ENCODE measurements at regions not wholly inside any gene's neighbourhood (a gene's known extent, or its start where the extent isn't known, plus 50 kb on each side); places are given as distances from the start of the nearest gene placed in this dataset.

DNA sequence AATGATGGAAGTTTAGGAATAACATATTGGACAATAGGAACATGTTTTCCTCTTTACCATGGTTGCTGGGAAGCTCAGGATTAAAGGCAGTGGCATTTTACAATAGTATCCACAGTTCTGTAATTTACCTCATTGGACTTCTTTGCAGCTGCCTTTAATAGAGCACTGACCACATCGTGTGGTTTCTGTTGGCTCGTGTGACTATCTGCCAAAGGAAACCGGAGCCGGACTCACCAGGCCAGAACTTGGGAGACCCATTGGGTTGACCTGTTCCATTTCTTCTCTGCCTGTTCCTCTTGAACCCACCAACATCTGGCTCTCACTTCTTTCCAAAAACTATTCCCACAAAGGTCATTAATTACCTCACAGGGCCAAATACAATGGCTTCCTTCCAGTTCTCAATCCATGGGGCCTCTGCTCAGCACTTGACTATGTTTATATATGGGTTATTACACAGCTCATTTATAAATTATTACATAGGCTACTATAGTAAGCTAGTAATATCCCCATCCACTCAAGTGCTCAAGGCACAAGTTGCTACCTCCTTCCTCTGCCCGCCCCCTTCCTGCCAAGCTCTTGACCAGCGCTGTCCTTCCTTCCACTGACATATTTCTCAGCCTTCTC lies 121.5 kb upstream of the VASH1 start:
- 66 to 77% (median 73%) methylated on average over 5 to 6 of the region's 6 CpGs for WGBS, 3 donors
- no peak for TF ChIP-seq EP300 (IDR thresholded peaks at IDR 0.05)
- TF ChIP-seq POLR2A (IDR thresholded peaks at IDR 0.05) = no peak
- TF ChIP-seq, protein P1, sequence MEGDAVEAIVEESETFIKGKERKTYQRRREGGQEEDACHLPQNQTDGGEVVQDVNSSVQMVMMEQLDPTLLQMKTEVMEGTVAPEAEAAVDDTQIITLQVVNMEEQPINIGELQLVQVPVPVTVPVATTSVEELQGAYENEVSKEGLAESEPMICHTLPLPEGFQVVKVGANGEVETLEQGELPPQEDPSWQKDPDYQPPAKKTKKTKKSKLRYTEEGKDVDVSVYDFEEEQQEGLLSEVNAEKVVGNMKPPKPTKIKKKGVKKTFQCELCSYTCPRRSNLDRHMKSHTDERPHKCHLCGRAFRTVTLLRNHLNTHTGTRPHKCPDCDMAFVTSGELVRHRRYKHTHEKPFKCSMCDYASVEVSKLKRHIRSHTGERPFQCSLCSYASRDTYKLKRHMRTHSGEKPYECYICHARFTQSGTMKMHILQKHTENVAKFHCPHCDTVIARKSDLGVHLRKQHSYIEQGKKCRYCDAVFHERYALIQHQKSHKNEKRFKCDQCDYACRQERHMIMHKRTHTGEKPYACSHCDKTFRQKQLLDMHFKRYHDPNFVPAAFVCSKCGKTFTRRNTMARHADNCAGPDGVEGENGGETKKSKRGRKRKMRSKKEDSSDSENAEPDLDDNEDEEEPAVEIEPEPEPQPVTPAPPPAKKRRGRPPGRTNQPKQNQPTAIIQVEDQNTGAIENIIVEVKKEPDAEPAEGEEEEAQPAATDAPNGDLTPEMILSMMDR (IDR thresholded peaks at IDR 0.05) = no peak
- DNase-seq = no peak
- no peaks in the 10 kb centered on the region for H3K27me3 ChIP-seq
- H3K4me1 ChIP-seq (ENCODE audit: insufficient read depth) = no peaks in the 10 kb centered on the region
- no peak overlapping the region for H3K27ac ChIP-seq
- H3K9me3 ChIP-seq = no peaks in the 10 kb centered on the region
- intact Hi-C loops (cut with DNase I) = no loop called here
- no peaks in the 10 kb centered on the region for H3K36me3 ChIP-seq
- no peak overlapping the region for H3K4me3 ChIP-seq

DNA sequence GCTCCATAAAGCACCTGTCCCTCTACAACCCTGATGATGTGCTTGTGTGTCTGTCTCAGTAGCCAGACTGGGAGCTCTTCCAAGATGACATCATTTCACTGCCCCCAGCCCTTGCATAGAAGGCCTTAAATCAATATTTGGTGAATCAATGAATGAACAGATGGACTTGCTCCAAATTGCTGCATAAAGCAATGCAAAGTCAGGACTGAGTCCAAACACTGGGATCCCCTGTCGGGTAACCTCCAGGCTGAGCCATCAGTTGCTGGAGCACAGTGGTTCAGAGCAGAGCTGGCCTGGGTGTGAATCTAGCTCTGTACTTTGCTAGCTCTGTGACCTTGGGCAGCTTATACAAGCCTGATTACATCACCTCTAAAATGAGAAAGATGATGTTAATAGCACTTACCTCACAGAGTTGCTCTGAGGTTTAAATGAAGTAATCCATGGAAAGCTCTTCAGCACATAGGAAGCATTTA lies 120.3 kb upstream of the VASH1 start:
- Histone ChIP-seq H3K27ac (no peak overlapping the region), H3K9me3 (no peaks in the 10 kb centered on the region), H3K4me3 (no peak overlapping the region), H3K4me1 (ENCODE audit: insufficient read depth) (no peaks in the 10 kb centered on the region), H3K36me3 (no peaks in the 10 kb centered on the region), H3K27me3 (no peaks in the 10 kb centered on the region)
- intact Hi-C loops (cut with DNase I) = no loop called here
- WGBS, 3 donors = 53 to 75% (median 55%) methylated on average over 1 of the region's 1 CpG
- DNase-seq = no peak
- TF ChIP-seq, protein P1 (IDR thresholded peaks at IDR 0.05) = no peak
- no peak for TF ChIP-seq POLR2A (IDR thresholded peaks at IDR 0.05)

DNA sequence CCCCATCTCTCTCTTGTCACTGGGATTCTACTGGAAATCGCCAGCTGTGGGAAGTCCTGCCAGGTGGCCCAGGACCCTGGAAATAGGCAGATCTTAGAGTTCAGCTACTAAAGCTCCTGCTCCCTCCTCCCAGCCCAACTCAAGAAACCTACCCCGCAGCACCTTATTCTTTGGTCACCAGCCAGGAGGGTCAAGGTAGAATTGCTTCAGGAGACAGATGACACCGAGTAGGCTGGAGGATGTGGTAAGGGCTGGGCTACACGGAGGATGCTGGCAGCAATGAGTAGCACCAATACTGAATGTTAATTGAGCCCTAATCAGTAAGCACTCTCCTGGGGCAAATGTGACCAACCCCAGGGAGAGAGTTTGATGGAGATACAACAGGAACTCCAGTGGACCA lies 119.7 kb upstream of the VASH1 start:
- no peak overlapping the region for H3K4me3 ChIP-seq
- no peak for DNase-seq
- intact Hi-C loops (cut with DNase I) = no loop called here
- no peak for TF ChIP-seq POLR2A (IDR thresholded peaks at IDR 0.05)
- no peak for TF ChIP-seq EP300 (IDR thresholded peaks at IDR 0.05)
- TF ChIP-seq, protein P1 (IDR thresholded peaks at IDR 0.05) = no peak
- 52 to 67% (median 59%) methylated on average over 4 of the region's 4 CpGs for WGBS, 3 donors
- H3K4me1 ChIP-seq (ENCODE audit: insufficient read depth) = no peaks in the 10 kb centered on the region
- no peaks in the 10 kb centered on the region for H3K36me3 ChIP-seq
- H3K27ac ChIP-seq = no peak overlapping the region
- H3K9me3 ChIP-seq = no peaks in the 10 kb centered on the region
- H3K27me3 ChIP-seq = no peaks in the 10 kb centered on the region

DNA sequence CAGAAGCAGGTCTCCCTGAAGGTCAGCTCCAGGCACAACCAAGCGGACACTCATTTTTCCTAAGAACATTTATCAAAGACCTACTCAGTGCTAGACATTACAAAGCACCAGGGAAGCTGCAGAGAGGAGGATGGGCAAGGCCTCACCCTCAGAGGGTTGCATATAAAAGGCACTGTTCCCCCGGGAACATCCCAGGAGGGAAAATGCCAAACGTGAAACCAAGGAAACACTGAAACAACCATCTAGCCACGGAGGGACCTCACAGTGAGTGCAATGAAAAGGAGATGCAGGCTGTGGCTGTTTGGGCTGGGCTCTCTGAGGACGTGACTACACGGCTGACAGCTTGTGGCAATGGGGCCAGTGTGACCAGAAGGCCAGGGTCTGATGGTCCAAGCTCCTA lies 117.4 kb upstream of the VASH1 start:
- intact Hi-C loops (cut with DNase I) = no loop called here
- no peaks in the 10 kb centered on the region for H3K27me3 ChIP-seq
- no peak overlapping the region for H3K4me3 ChIP-seq
- no peak for DNase-seq
- no peaks in the 10 kb centered on the region for H3K36me3 ChIP-seq
- 54 to 58% (median 55%) methylated on average over 6 of the region's 6 CpGs for WGBS, 3 donors
- TF ChIP-seq, protein P1 (IDR thresholded peaks at IDR 0.05) = no peak
- no peak for TF ChIP-seq EP300 (IDR thresholded peaks at IDR 0.05)
- TF ChIP-seq POLR2A (IDR thresholded peaks at IDR 0.05) = no peak
- H3K4me1 ChIP-seq (ENCODE audit: insufficient read depth) = no peaks in the 10 kb centered on the region
- H3K9me3 ChIP-seq = no peaks in the 10 kb centered on the region
- no peak overlapping the region for H3K27ac ChIP-seq

Data from ovary (tissue), 7 donors.